ENCODE measurements at regions not wholly inside any gene's neighbourhood (a gene's known extent, or its start where the extent isn't known, plus 50 kb on each side); places are given as distances from the start of the nearest gene placed in this dataset.
"Not testable (repeated sequence)": the region's sequence is repeated elsewhere in the genome, so short reads cannot be mapped to it uniquely, and the experiment has no call there.

GRCh38 chrX:91500499-91500898 lies 65.9 kb downstream of the PABPC5 start:
- not testable (repeated sequence) for DNase-seq

- not testable (repeated sequence) for DNase-seq
Observed at GRCh38 chrX:91530209-91530608, 95.6 kb downstream of the PABPC5 start.

- DNase-seq: peak; percentile 25
Observed at GRCh38 chrX:91563127-91563526, 128.5 kb downstream of the PABPC5 start.
